ENCODE measurements at regions not wholly inside any gene's neighbourhood (a gene's known extent, or its start where the extent isn't known, plus 50 kb on each side); places are given as distances from the start of the nearest gene placed in this dataset.

DNA sequence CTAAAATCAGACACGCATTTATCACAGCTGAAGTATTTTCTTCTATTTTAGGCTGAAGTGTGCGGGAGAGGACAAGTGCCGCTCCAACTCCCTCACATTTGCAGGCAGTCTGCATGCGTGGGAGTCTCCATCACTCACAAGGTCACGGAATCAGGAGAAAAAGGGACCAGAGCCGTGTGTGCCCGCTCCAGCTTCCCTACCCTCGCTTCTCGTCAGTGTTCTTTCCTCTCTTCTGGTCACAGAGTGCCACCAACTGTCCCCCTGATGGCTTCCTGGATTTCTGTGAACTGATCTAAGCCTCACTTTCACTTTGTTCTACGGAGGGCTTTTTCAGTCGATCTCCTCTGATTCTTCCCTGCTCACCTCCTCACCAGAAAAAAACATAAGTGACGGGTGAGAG, 407.4 kb upstream of the AADAT start:
- TF ChIP-seq, protein P1, sequence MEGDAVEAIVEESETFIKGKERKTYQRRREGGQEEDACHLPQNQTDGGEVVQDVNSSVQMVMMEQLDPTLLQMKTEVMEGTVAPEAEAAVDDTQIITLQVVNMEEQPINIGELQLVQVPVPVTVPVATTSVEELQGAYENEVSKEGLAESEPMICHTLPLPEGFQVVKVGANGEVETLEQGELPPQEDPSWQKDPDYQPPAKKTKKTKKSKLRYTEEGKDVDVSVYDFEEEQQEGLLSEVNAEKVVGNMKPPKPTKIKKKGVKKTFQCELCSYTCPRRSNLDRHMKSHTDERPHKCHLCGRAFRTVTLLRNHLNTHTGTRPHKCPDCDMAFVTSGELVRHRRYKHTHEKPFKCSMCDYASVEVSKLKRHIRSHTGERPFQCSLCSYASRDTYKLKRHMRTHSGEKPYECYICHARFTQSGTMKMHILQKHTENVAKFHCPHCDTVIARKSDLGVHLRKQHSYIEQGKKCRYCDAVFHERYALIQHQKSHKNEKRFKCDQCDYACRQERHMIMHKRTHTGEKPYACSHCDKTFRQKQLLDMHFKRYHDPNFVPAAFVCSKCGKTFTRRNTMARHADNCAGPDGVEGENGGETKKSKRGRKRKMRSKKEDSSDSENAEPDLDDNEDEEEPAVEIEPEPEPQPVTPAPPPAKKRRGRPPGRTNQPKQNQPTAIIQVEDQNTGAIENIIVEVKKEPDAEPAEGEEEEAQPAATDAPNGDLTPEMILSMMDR (IDR thresholded peaks at IDR 0.05; ENCODE audit: insufficient read depth, low read depth, low read length), result no peak
- no peak for TF ChIP-seq EZH2 (IDR thresholded peaks at IDR 0.05; ENCODE audit: insufficient read depth, low read length)

Measured in astrocyte (in vitro differentiated cells and primary cell).